HEK293 (cell line): ENCODE measurements at regions not wholly inside any gene's neighbourhood (a gene's known extent, or its start where the extent isn't known, plus 50 kb on each side); places are given as distances from the start of the nearest gene placed in this dataset.

Experiments used
- HOXC10 ChIP-seq: sonication (generic); formaldehyde crosslinking; IDR thresholded peaks from 2 replicates; pipeline ENCODE4 v1.8.1; 2023; ENCODE audit warnings: mild to moderate bottlenecking, missing genetic modification reagents
- IKZF3 ChIP-seq: fragments of 450-650 bp; IDR thresholded peaks from 2 replicates; pipeline ENCODE4 v1.5.0; 2018; ENCODE audit warnings: missing biosample characterization, mild to moderate bottlenecking, missing genetic modification characterization, moderate library complexity
- PRDM10 ChIP-seq: fragments of 450-650 bp; formaldehyde crosslinking; IDR thresholded peaks from 2 replicates; pipeline ENCODE4 v1.5.1; 2016; ENCODE audit warnings: missing biosample characterization, missing genetic modification characterization
- SALL2 ChIP-seq: fragments of 450-650 bp; formaldehyde crosslinking; IDR thresholded peaks from 2 replicates; pipeline ENCODE4 v1.5.0; 2017; ENCODE audit warnings: missing biosample characterization, mild to moderate bottlenecking, missing genetic modification characterization, borderline replicate concordance
- YY1 ChIP-seq: fragments of 450-650 bp; formaldehyde crosslinking; IDR thresholded peaks from 2 replicates; pipeline ENCODE4 v1.5.1; 2018; ENCODE audit warnings: missing biosample characterization, missing genetic modification characterization
- ZBTB49 ChIP-seq: fragments of 450-650 bp; formaldehyde crosslinking; IDR thresholded peaks from 2 replicates; pipeline ENCODE4 v1.5.1; 2016; ENCODE audit warnings: missing biosample characterization, missing genetic modification characterization, low read depth
- ZEB2 ChIP-seq: fragments of 450-650 bp; formaldehyde crosslinking; IDR thresholded peaks from 2 replicates; pipeline ENCODE4 v1.5.1; 2016; ENCODE audit warnings: missing biosample characterization, missing genetic modification characterization
- ZFP37 ChIP-seq: fragments of 450-650 bp; formaldehyde crosslinking; IDR thresholded peaks from 2 replicates; pipeline ENCODE4 v1.5.1; 2016; ENCODE audit warnings: missing biosample characterization, missing genetic modification characterization
- ZNF112 ChIP-seq: fragments of 450-650 bp; formaldehyde crosslinking; IDR thresholded peaks from 2 replicates; pipeline ENCODE4 v1.5.0; 2017; ENCODE audit warnings: missing biosample characterization, missing genetic modification characterization
- ZNF174 ChIP-seq: fragments of 450-650 bp; formaldehyde crosslinking; IDR thresholded peaks from 2 replicates; pipeline ENCODE4 v1.5.0; 2017; ENCODE audit warnings: missing biosample characterization, mild to moderate bottlenecking, missing genetic modification characterization
- ZNF202 ChIP-seq: fragments of 450-650 bp; formaldehyde crosslinking; IDR thresholded peaks from 2 replicates; pipeline ENCODE4 v1.5.1; 2016; ENCODE audit warnings: missing biosample characterization, missing genetic modification characterization, borderline replicate concordance
- ZNF211 ChIP-seq: fragments of 450-650 bp; formaldehyde crosslinking; IDR thresholded peaks from 2 replicates; pipeline ENCODE4 v1.5.1; 2016; ENCODE audit warnings: low read depth, missing biosample characterization, missing genetic modification characterization
- ZNF221 ChIP-seq: fragments of 450-650 bp; formaldehyde crosslinking; IDR thresholded peaks from 2 replicates; pipeline ENCODE4 v1.5.1; 2017; ENCODE audit warnings: missing biosample characterization, missing genetic modification characterization, borderline replicate concordance
- ZNF223 ChIP-seq: fragments of 450-650 bp; formaldehyde crosslinking; IDR thresholded peaks from 2 replicates; pipeline ENCODE4 v1.5.1; 2016; ENCODE audit warnings: missing biosample characterization, missing genetic modification characterization
- ZNF23 ChIP-seq: fragments of 450-650 bp; formaldehyde crosslinking; IDR thresholded peaks from 2 replicates; pipeline ENCODE4 v1.5.1; 2016; ENCODE audit warnings: missing biosample characterization, missing genetic modification characterization, borderline replicate concordance
- ZNF354C ChIP-seq: fragments of 450-650 bp; formaldehyde crosslinking; IDR thresholded peaks from 2 replicates; pipeline ENCODE4 v1.5.1; 2016; ENCODE audit warnings: missing biosample characterization, missing genetic modification characterization, low read depth, borderline replicate concordance
- ZNF449 ChIP-seq: fragments of 450-650 bp; formaldehyde crosslinking; IDR thresholded peaks from 2 replicates; pipeline ENCODE4 v1.5.1; 2017; ENCODE audit warnings: missing biosample characterization, mild to moderate bottlenecking, missing genetic modification characterization, moderate library complexity
- ZNF555 ChIP-seq: fragments of 450-650 bp; formaldehyde crosslinking; conservative IDR thresholded peaks from 2 replicates; pipeline ENCODE4 v1.5.1; 2017; ENCODE audit warnings: missing biosample characterization, mild to moderate bottlenecking, missing genetic modification characterization, inconsistent platforms
- ZNF561 ChIP-seq: fragments of 450-650 bp; IDR thresholded peaks from 2 replicates; pipeline ENCODE4 v1.5.1; 2018; ENCODE audit warnings: missing biosample characterization, missing genetic modification characterization, borderline replicate concordance
- ZNF626 ChIP-seq: fragments of 450-650 bp; sonication (Bioruptor Pico); formaldehyde crosslinking; IDR thresholded peaks from 2 replicates; pipeline ENCODE4 v1.5.1; 2018; ENCODE audit warnings: missing biosample characterization, missing genetic modification characterization, inconsistent platforms

GRCh38 chr4:151540728-151541388, 131.9 kb downstream of the FHIP1A start (continued):
- TF ChIP-seq ZNF449 (tag by site-specific recombination), result no peak
- TF ChIP-seq ZNF354C (tag by site-specific recombination), result no peak
- TF ChIP-seq ZNF23 (tag by site-specific recombination), result no peak
- TF ChIP-seq ZNF555 (tag by site-specific recombination), result no peak
- TF ChIP-seq PRDM10, result no peak
- TF ChIP-seq ZNF211, result no peak
- TF ChIP-seq YY1 (tag by site-specific recombination), result no peak
- no peak for TF ChIP-seq ZNF174
- no peak for TF ChIP-seq ZFP37 (tag by site-specific recombination)
- TF ChIP-seq ZEB2, result peak; percentile 48; the same call in 1 of the 2 replicates
- TF ChIP-seq ZNF626 (tag by site-specific recombination), result no peak
- TF ChIP-seq ZNF221 (tag by site-specific recombination), result no peak
- TF ChIP-seq HOXC10 (CRISPR knock-in tag), result no peak
- TF ChIP-seq SALL2, result no peak
- TF ChIP-seq ZBTB49, result no peak
- TF ChIP-seq ZNF112 (tag by site-specific recombination), result no peak
- no peak for TF ChIP-seq ZNF223 (tag by site-specific recombination)
- no peak for TF ChIP-seq IKZF3 (tag by site-specific recombination)
- TF ChIP-seq ZNF202 (tag by site-specific recombination), result no peak
- TF ChIP-seq ZNF561 (tag by site-specific recombination), result no peak
- TF ChIP-seq, all 188 proteins: peak for 29
